ENCODE measurements at regions not wholly inside any gene's neighbourhood (a gene's known extent, or its start where the extent isn't known, plus 50 kb on each side); places are given as distances from the start of the nearest gene placed in this dataset.

- TF ChIP-seq CTCF (IDR thresholded peaks at IDR 0.05; ENCODE audit: poor library complexity, severe bottlenecking), result no peak
Measured at GRCh38 chr18:68557183-68557582, 157.7 kb downstream of the TMX3 start.

GRCh38 chr18:68555879-68556301 lies 159.0 kb downstream of the TMX3 start:
- Histone ChIP-seq H3K9me3 (ENCODE audit: severe bottlenecking) (no peaks in the 10 kb centered on the region), H3K27me3 (ENCODE audit: insufficient read depth, poor library complexity, severe bottlenecking) (no peaks in the 10 kb centered on the region), H3K4me3 (ENCODE audit: severe bottlenecking) (no peak overlapping the region), H3K27ac (ENCODE audit: poor library complexity, severe bottlenecking) (no peak overlapping the region), H3K4me1 (ENCODE audit: insufficient read depth, poor library complexity, severe bottlenecking) (no peaks in the 10 kb centered on the region), H3K36me3 (ENCODE audit: low read depth) (no peaks in the 10 kb centered on the region)
- ATAC-seq (ENCODE audit: low read depth), result no peak
- DNase-seq (ENCODE audit: low spot score), result no peak
- no peak for TF ChIP-seq CTCF (IDR thresholded peaks at IDR 0.05; ENCODE audit: poor library complexity, severe bottlenecking)

More at GRCh38 chr18:68557183-68557582, 157.7 kb downstream of the TMX3 start:
- Histone ChIP-seq H3K27me3 (ENCODE audit: insufficient read depth, poor library complexity, severe bottlenecking) (no peaks in the 10 kb centered on the region), H3K4me3 (ENCODE audit: severe bottlenecking) (no peak overlapping the region), H3K36me3 (ENCODE audit: low read depth) (no peaks in the 10 kb centered on the region), H3K27ac (ENCODE audit: poor library complexity, severe bottlenecking) (no peak overlapping the region), H3K4me1 (ENCODE audit: insufficient read depth, poor library complexity, severe bottlenecking) (no peaks in the 10 kb centered on the region), H3K9me3 (ENCODE audit: severe bottlenecking) (no peaks in the 10 kb centered on the region)
- ATAC-seq (ENCODE audit: low read depth) (no peak), DNase-seq (ENCODE audit: low spot score) (no peak)

- no peaks in the 10 kb centered on the region for H3K36me3 ChIP-seq (ENCODE audit: low read depth)
- H3K4me1 ChIP-seq (ENCODE audit: insufficient read depth, poor library complexity, severe bottlenecking), result no peaks in the 10 kb centered on the region
- no peak for ATAC-seq (ENCODE audit: low read depth)
- no peak overlapping the region for H3K27ac ChIP-seq (ENCODE audit: poor library complexity, severe bottlenecking)
- H3K27me3 ChIP-seq (ENCODE audit: insufficient read depth, poor library complexity, severe bottlenecking), result no peaks in the 10 kb centered on the region
- no peaks in the 10 kb centered on the region for H3K9me3 ChIP-seq (ENCODE audit: severe bottlenecking)
- no peak for TF ChIP-seq CTCF (IDR thresholded peaks at IDR 0.05; ENCODE audit: poor library complexity, severe bottlenecking)
- no peak overlapping the region for H3K4me3 ChIP-seq (ENCODE audit: severe bottlenecking)
- DNase-seq (ENCODE audit: low spot score), result no peak
Measured at GRCh38 chr18:68548904-68549870, 165.7 kb downstream of the TMX3 start.

- H3K9me3 ChIP-seq (ENCODE audit: severe bottlenecking), result no peaks in the 10 kb centered on the region
- no peak for ATAC-seq (ENCODE audit: low read depth)
- no peaks in the 10 kb centered on the region for H3K36me3 ChIP-seq (ENCODE audit: low read depth)
- no peaks in the 10 kb centered on the region for H3K27me3 ChIP-seq (ENCODE audit: insufficient read depth, poor library complexity, severe bottlenecking)
- TF ChIP-seq CTCF (IDR thresholded peaks at IDR 0.05; ENCODE audit: poor library complexity, severe bottlenecking), result no peak
- no peaks in the 10 kb centered on the region for H3K4me1 ChIP-seq (ENCODE audit: insufficient read depth, poor library complexity, severe bottlenecking)
- DNase-seq (ENCODE audit: low spot score), result no peak
- no peak overlapping the region for H3K27ac ChIP-seq (ENCODE audit: poor library complexity, severe bottlenecking)
- no peak overlapping the region for H3K4me3 ChIP-seq (ENCODE audit: severe bottlenecking)
Measured at GRCh38 chr18:68543344-68543743, 171.6 kb downstream of the TMX3 start.

GRCh38 chr18:68542846-68543245 lies 172.1 kb downstream of the TMX3 start:
- no peaks in the 10 kb centered on the region for H3K27me3 ChIP-seq (ENCODE audit: insufficient read depth, poor library complexity, severe bottlenecking)
- TF ChIP-seq CTCF (IDR thresholded peaks at IDR 0.05; ENCODE audit: poor library complexity, severe bottlenecking), result no peak
- no peaks in the 10 kb centered on the region for H3K4me1 ChIP-seq (ENCODE audit: insufficient read depth, poor library complexity, severe bottlenecking)
- ATAC-seq (ENCODE audit: low read depth), result no peak
- no peak overlapping the region for H3K27ac ChIP-seq (ENCODE audit: poor library complexity, severe bottlenecking)
- no peaks in the 10 kb centered on the region for H3K9me3 ChIP-seq (ENCODE audit: severe bottlenecking)
- H3K4me3 ChIP-seq (ENCODE audit: severe bottlenecking), result no peak overlapping the region
- DNase-seq (ENCODE audit: low spot score), result no peak
- no peaks in the 10 kb centered on the region for H3K36me3 ChIP-seq (ENCODE audit: low read depth)

All from RWPE2 (cell line).